Glutamatergic neuron (in vitro differentiated cells): ENCODE measurements at regions not wholly inside any gene's neighbourhood (a gene's known extent, or its start where the extent isn't known, plus 50 kb on each side); places are given as distances from the start of the nearest gene placed in this dataset.

Experiments
- DNase-seq: peaks from one replicate; pipeline ENCODE4 v3.0.0; 2022
- H3K27ac Mint-ChIP-seq: one replicate; pipeline ENCODE4 v1.8.0; 2020; ENCODE audit warnings: mild to moderate bottlenecking, mixed read lengths, inconsistent platforms; ENCODE audit not compliant: unreplicated experiment
- H3K27me3 Mint-ChIP-seq: one replicate; pipeline ENCODE4 v1.8.0; 2020; ENCODE audit warnings: mild to moderate bottlenecking, moderate library complexity, mixed read lengths, inconsistent platforms; ENCODE audit not compliant: unreplicated experiment
- H3K36me3 Mint-ChIP-seq: one replicate; pipeline ENCODE4 v1.8.0; 2020; ENCODE audit warnings: mild to moderate bottlenecking, mixed read lengths, inconsistent platforms; ENCODE audit not compliant: unreplicated experiment
- H3K4me1 Mint-ChIP-seq: one replicate; pipeline ENCODE4 v1.8.0; 2020; ENCODE audit warnings: mild to moderate bottlenecking, low read depth, mixed read lengths, inconsistent platforms; ENCODE audit not compliant: unreplicated experiment
- H3K4me3 Mint-ChIP-seq: one replicate; pipeline ENCODE4 v1.8.0; 2020; ENCODE audit warnings: mild to moderate bottlenecking, mixed read lengths, inconsistent platforms; ENCODE audit not compliant: unreplicated experiment
- H3K9me3 Mint-ChIP-seq: one replicate; pipeline ENCODE4 v1.8.0; 2020; ENCODE audit warnings: mild to moderate bottlenecking, moderate library complexity, mixed read lengths, inconsistent platforms; ENCODE audit not compliant: unreplicated experiment
- CTCF ChIP-seq: fragments of 200-600 bp; sonication (generic); IDR thresholded peaks from one replicate; pipeline ENCODE4 v1.5.0; 2021; ENCODE audit not compliant: partially characterized antibody, unreplicated experiment

- no peak for TF ChIP-seq CTCF
- H3K27me3 Mint-ChIP-seq, result no peaks in the 10 kb centered on the region
- no peak overlapping the region for H3K27ac Mint-ChIP-seq
- H3K36me3 Mint-ChIP-seq, result no peaks in the 10 kb centered on the region
- DNase-seq, result no peak
- no peaks in the 10 kb centered on the region for H3K9me3 Mint-ChIP-seq
- no peak overlapping the region for H3K4me3 Mint-ChIP-seq
- peaks cover 16% of the 10 kb centered on the region for H3K4me1 Mint-ChIP-seq
These were observed 399.9 kb upstream of the FANCL start for GRCh38 chr2:58641001-58641400.

- no peak for DNase-seq
- no peak overlapping the region for H3K4me3 Mint-ChIP-seq
- H3K27ac Mint-ChIP-seq, result no peak overlapping the region
- no peak for TF ChIP-seq CTCF
- H3K36me3 Mint-ChIP-seq, result no peaks in the 10 kb centered on the region
- no peaks in the 10 kb centered on the region for H3K9me3 Mint-ChIP-seq
- H3K4me1 Mint-ChIP-seq, result peaks cover 14% of the 10 kb centered on the region
- H3K27me3 Mint-ChIP-seq, result no peaks in the 10 kb centered on the region
These were observed 398.9 kb upstream of the FANCL start for GRCh38 chr2:58640042-58640441.

DNA sequence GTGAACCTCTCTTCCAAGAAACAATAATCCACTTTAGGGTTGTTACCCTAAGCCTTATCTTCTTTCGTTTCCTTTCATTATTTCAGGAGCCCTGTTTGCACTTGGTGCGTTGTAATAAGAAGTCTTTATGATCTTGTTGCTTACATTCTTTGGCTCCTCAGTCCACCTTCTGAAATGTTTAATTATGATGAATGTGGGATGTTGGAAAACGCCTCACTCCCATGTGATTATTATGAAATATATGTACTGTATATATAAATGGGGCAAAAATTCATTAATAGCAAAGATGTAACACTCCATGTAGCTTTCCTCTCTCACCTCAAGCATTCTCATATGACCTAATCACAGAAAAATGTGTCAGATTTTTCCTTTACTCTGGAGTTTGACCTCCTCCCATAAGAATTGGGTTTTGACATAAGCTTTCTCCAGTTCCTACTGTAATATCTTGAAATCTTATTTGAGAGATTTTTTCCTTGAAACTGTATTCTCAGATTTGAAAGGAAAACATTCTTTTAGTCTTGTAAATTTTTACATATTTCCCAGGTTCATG is 397.2 kb upstream of the FANCL start:
- no peak overlapping the region for H3K4me3 Mint-ChIP-seq
- no peaks in the 10 kb centered on the region for H3K36me3 Mint-ChIP-seq
- H3K27me3 Mint-ChIP-seq, result no peaks in the 10 kb centered on the region
- H3K4me1 Mint-ChIP-seq, result no peaks in the 10 kb centered on the region
- H3K27ac Mint-ChIP-seq, result no peak overlapping the region
- TF ChIP-seq CTCF, result no peak
- no peak for DNase-seq
- H3K9me3 Mint-ChIP-seq, result no peaks in the 10 kb centered on the region

GRCh38 chr2:58636872-58637271 is 395.7 kb upstream of the FANCL start:
- Mint-ChIP-seq H3K9me3 (no peaks in the 10 kb centered on the region), H3K36me3 (no peaks in the 10 kb centered on the region), H3K4me1 (no peaks in the 10 kb centered on the region), H3K4me3 (no peak overlapping the region), H3K27ac (no peak overlapping the region), H3K27me3 (no peaks in the 10 kb centered on the region)
- no peak for DNase-seq
- TF ChIP-seq CTCF, result no peak

DNA sequence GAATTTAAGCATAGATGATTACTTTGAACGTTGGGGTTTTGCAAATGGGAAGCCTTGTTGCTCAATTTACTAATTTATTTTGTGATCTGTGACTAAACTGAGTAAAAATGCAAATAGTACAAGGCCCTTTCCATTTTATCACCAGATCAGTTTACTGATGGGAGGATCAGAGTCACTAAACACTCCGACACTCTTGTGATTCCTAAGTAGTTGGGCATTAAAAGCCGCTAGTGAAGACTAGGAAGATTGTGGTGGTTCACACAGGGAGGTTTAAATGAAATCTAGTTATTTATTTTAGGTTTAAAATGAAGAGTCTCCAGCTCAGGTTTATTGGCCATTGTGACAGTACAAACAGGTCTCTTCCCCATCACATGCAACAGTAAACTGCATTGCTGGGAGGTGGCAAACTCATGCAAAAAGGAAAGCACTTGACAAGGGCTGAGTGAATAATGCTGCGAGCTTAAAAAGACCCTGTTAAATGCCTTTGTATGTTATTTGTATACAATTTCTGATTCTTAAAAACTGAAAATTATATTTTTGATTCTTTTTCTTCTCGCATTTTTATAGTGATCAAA is 394.8 kb upstream of the FANCL start:
- DNase-seq, result no peak
- no peaks in the 10 kb centered on the region for H3K36me3 Mint-ChIP-seq
- TF ChIP-seq CTCF, result no peak
- H3K27me3 Mint-ChIP-seq, result no peaks in the 10 kb centered on the region
- H3K9me3 Mint-ChIP-seq, result no peaks in the 10 kb centered on the region
- H3K27ac Mint-ChIP-seq, result no peak overlapping the region
- H3K4me1 Mint-ChIP-seq, result no peaks in the 10 kb centered on the region
- H3K4me3 Mint-ChIP-seq, result no peak overlapping the region
